AG04450 (cell line): ENCODE measurements at regions not wholly inside any gene's neighbourhood (a gene's known extent, or its start where the extent isn't known, plus 50 kb on each side); places are given as distances from the start of the nearest gene placed in this dataset.

Experiments used
- CTCF ChIA-PET: fragments of 300-600, 350-600 bp; formaldehyde crosslinking; extraction: SDS; loops from one replicate; lab custom pipeline; 2022; ENCODE audit warnings: antibody characterized with exemption, inconsistent platforms; lab: Charles Lee
- POLR2A ChIA-PET: fragments of 350-600 bp; formaldehyde crosslinking; extraction: SDS; loops from one replicate; lab custom pipeline; 2021; ENCODE audit warnings: antibody characterized with exemption, inconsistent platforms; lab: Yijun Ruan, JAX
- DNase-seq: peaks from one replicate; pipeline ENCODE4 v3.0.0-alpha.2; 2011; ENCODE audit warnings: low read depth, low spot score
- H3K27ac ChIP-seq: one replicate; pipeline ENCODE4 v1.5.1; 2012; ENCODE audit warnings: low read depth, low read length, control low read depth
- H3K27me3 ChIP-seq: one replicate; pipeline ENCODE4 v1.6.0; 2012; ENCODE audit warnings: low read length; ENCODE audit not compliant: control insufficient read depth, insufficient read depth
- H3K4me3 ChIP-seq: 2 replicates; pipeline ENCODE4 v1.5.1; 2011; ENCODE audit warnings: mild to moderate bottlenecking, low read depth, low read length, control low read depth
- H3K9me3 ChIP-seq: 2 replicates; pipeline ENCODE4 v1.5.1; 2012; ENCODE audit warnings: low read length; ENCODE audit not compliant: control insufficient read depth, insufficient read depth
- CTCF ChIP-seq: IDR thresholded peaks from 2 replicates; pipeline ENCODE4 v1.5.1; 2011; ENCODE audit warnings: low read depth, low read length, control low read depth, inconsistent platforms

GRCh38 chr12:114478865-114479264, 72.9 kb upstream of the TBX5 start:
- Histone ChIP-seq H3K4me3 (no peak overlapping the region), H3K27me3 (peaks cover 69% of the 10 kb centered on the region)
- CTCF ChIA-PET: interaction anchor here (0.6 to 2.7 kb wide), 5 partner anchors 13 to 561 kb away, joined by 3 to 12 read pairs (median 5); no protein-coding TSS in a partner anchor

DNA sequence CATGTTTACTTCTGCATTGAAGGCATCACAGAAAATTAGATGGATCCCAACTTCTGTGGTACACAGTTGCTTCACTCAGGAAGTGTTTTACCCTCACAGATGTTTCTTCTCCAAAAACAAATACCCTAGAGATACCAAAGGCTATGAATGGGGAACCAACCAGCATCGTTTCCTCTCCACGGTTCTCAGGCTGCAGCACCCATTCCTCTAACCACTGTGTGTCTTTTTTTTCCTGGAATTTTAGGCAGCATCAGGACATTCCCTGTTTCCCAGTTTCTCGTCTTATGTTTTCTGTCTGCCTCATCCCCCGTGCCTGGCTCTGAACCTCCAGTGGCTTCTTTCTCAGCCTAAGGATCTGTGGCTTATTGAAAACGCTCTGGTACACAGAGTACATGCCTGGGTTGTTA, 72.0 kb upstream of the TBX5 start:
- no peak for TF ChIP-seq CTCF
- no peaks in the 10 kb centered on the region for H3K9me3 ChIP-seq
- CTCF ChIA-PET: interaction anchor here (0.6 to 3.1 kb wide), 8 partner anchors 14 to 560 kb away, joined by 3 to 31 read pairs (median 6); no protein-coding TSS in a partner anchor

More at GRCh38 chr12:114478865-114479264, 72.9 kb upstream of the TBX5 start:
- TF ChIP-seq CTCF: no peak
- Histone ChIP-seq H3K27ac (no peak overlapping the region), H3K9me3 (no peaks in the 10 kb centered on the region)
- POLR2A ChIA-PET: no interaction called here
- DNase-seq: no peak

GRCh38 chr12:114476159-114476558, 70.2 kb upstream of the TBX5 start:
- CTCF ChIA-PET: interaction anchor here (0.5 to 3.1 kb wide), 15 partner anchors 9 to 509 kb away, joined by 3 to 31 read pairs (median 3); partner anchors contain the start of gene TBX5
- Histone ChIP-seq H3K27ac (no peak overlapping the region), H3K4me3 (no peak overlapping the region), H3K27me3 (peaks cover 48% of the 10 kb centered on the region), H3K9me3 (no peaks in the 10 kb centered on the region)
- POLR2A ChIA-PET: no interaction called here
- peak; percentile 63 for TF ChIP-seq CTCF
- peak; percentile 11 for DNase-seq

More for the DNA sequence above, 72.0 kb upstream of the TBX5 start:
- Histone ChIP-seq H3K4me3 (no peak overlapping the region), H3K27me3 (peaks cover 65% of the 10 kb centered on the region), H3K27ac (no peak overlapping the region)
- DNase-seq: no peak
- POLR2A ChIA-PET: no interaction called here

DNA sequence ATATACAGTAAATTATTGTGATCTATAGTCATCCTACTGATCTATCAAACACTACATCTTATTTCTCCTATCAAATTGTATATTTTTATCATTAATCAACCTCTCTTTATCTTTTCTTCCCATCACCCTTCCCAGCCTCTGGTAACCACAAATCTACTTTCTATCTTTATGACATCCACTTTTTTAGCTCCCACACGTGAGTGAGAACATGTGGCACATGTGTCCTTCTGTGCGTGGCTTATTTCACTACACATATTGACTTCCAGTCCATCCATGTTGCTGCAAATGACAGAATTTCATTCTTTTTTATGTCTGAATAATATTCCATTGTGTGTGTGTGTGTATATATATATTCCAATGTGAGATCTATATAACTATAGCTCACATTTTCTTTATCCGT, 67.8 kb upstream of the TBX5 start:
- no peak for DNase-seq
- Histone ChIP-seq H3K9me3 (no peaks in the 10 kb centered on the region), H3K27ac (no peak overlapping the region), H3K27me3 (peaks cover 24% of the 10 kb centered on the region), H3K4me3 (no peak overlapping the region)
- POLR2A ChIA-PET: no interaction called here
- TF ChIP-seq CTCF: no peak
- CTCF ChIA-PET: interaction anchor here (1.2 to 1.9 kb wide), 2 partner anchors 35 to 493 kb away, joined by 3 to 4 read pairs; no protein-coding TSS in a partner anchor

DNA sequence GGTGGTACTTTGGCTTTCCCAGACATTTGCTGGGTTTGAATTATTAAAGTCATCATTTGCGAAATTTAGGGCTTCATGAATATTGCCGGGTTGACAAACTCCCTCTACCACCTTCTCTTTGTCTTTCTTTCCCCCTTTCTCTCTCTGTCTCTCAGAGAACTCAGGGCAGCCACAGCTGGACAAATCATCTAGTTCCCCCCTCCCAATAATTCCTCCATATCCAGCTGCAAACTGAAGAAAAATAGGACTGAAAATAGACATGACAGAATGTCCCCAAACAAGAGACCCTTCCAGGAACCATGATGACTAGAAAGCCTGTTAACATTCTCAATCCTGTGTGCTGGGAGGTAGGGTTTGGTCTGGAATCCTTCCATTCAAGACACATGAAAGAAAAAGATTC, 67.1 kb upstream of the TBX5 start:
- Histone ChIP-seq H3K27ac (no peak overlapping the region), H3K9me3 (no peaks in the 10 kb centered on the region), H3K4me3 (no peak overlapping the region), H3K27me3 (peaks cover 17% of the 10 kb centered on the region)
- ChIA-PET CTCF (interaction anchor here (1.2 to 1.9 kb wide), 2 partner anchors 35 to 493 kb away, joined by 3 to 4 read pairs; no protein-coding TSS in a partner anchor), POLR2A (no interaction called here)
- DNase-seq: no peak
- TF ChIP-seq CTCF: no peak
